ENCODE measurements at regions not wholly inside any gene's neighbourhood (a gene's known extent, or its start where the extent isn't known, plus 50 kb on each side); places are given as distances from the start of the nearest gene placed in this dataset.

DNA sequence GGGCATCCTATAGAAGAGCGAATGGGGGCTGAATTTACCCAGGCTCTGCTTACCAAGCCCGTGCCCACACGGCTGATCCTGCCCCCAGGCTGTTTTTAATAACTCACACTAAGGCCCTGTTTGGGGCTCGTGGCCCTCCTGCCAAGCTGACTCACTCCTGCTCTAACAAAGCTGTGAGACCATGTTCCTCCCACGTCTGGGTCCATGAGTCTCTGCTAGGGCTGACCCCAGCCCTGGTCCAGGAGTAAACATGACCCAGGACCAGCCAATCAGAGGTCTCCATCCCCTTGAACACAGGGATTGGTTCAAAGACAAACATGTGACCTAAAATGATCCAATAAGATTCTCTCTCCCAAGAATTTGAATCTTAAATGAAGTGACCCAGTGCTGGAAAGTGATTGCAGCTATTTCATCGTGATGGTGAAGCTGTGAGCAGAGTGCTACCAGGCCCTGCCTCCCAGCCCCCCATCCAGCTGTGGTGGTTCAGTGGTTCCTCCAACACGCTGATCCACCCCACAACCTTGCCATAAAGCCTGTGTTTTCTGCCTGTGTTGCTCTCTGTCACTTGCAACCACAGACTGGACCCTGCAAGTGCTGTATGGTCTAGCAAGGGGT, 57.2 kb downstream of the C16orf82 start:
- POLR2A ChIA-PET: interaction anchor here (0.6 kb wide), 1 partner anchor 14 kb away, joined by 4 read pairs; no protein-coding TSS in a partner anchor
- Mint-ChIP-seq H3K27me3 (peaks cover 6% of the 10 kb centered on the region), H3K4me3 (no peak overlapping the region), H3K27ac (no peak overlapping the region), H3K4me1 (no peaks in the 10 kb centered on the region), H3K36me3 (no peaks in the 10 kb centered on the region), H3K9me3 (peaks cover 13% of the 10 kb centered on the region)
- no peak for ATAC-seq (ENCODE audit: low read depth)
- DNase-seq: no peak

DNA sequence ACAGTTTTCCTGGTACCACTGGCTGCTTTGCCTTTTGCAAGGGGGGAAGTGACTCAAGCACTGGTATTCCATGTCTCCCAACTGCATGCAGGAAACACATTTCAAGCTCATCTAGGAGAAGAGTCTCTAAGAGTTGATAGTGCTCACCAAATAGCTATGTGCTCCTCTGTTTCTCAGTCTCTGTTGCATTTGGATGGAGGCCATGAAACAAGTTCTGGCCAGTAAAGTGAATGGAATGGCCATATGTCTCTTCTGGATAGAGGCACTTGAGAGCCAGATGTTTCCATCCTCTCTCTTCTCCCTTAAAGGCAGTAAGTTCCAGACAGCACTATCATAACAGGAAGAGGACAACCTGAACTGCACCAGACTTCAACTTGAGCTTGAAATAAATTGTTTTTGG, 60.6 kb downstream of the C16orf82 start:
- ATAC-seq (ENCODE audit: low read depth) (no peak), DNase-seq (no peak)
- no peaks in the 10 kb centered on the region for H3K4me1 Mint-ChIP-seq
- POLR2A ChIA-PET: no interaction called here
- peaks cover 14% of the 10 kb centered on the region for H3K9me3 Mint-ChIP-seq
- no peak overlapping the region for H3K27ac Mint-ChIP-seq
- no peak overlapping the region for H3K4me3 Mint-ChIP-seq
- no peaks in the 10 kb centered on the region for H3K36me3 Mint-ChIP-seq
- peaks cover 6% of the 10 kb centered on the region for H3K27me3 Mint-ChIP-seq

DNA sequence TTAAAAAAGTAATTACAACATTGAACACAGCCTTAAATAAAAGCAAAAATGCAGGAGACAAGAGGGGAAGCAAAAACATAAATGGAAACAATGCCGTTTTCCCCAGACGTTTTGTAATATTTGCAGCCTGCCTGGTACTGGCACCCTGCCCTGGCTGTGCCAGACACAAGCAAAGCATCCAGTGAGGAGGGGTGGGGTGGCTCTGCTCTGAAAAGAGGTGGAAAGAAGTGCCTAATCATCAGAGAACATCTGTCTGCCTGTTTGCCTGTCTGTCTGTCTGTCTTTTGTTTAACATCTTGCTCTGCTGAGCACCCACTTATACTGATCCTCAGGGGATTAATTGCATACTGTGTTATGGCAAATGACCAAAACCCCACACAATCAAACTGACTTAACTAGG, 62.7 kb downstream of the C16orf82 start:
- no peaks in the 10 kb centered on the region for H3K36me3 Mint-ChIP-seq
- no peak overlapping the region for H3K4me3 Mint-ChIP-seq
- no peak overlapping the region for H3K27ac Mint-ChIP-seq
- peaks cover 6% of the 10 kb centered on the region for H3K27me3 Mint-ChIP-seq
- POLR2A ChIA-PET: no interaction called here
- no peak for ATAC-seq (ENCODE audit: low read depth)
- no peak for DNase-seq
- peaks cover 14% of the 10 kb centered on the region for H3K9me3 Mint-ChIP-seq
- no peaks in the 10 kb centered on the region for H3K4me1 Mint-ChIP-seq

DNA sequence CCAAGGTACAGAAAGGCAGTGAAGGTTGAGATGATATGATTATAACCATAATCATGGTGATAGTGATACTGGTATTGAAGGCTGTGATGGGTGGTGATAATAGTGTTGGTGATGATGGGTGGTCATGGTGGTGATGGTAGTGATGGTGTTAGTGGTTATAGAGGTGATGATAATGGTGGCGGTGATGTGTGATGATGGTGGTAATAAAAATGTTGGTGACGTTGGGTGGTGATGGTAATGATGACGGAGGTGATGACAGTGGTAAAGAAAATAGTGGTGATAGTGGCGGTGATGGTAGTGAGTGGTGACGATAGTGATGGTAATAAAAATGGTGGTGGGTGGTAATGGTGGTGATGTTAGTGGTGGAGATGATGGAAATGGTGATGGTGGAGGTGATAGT, 65.1 kb upstream of the KDM8 start:
- DNase-seq: no peak
- Mint-ChIP-seq H3K4me3 (peak overlapping the region; percentile 33), H3K27ac (peak overlapping the region; percentile 76), H3K36me3 (peaks cover 4% of the 10 kb centered on the region), H3K4me1 (peaks cover 4% of the 10 kb centered on the region), H3K27me3 (peaks cover 10% of the 10 kb centered on the region), H3K9me3 (peaks cover 12% of the 10 kb centered on the region)
- ATAC-seq (ENCODE audit: low read depth): no peak
- POLR2A ChIA-PET: no interaction called here

DNA sequence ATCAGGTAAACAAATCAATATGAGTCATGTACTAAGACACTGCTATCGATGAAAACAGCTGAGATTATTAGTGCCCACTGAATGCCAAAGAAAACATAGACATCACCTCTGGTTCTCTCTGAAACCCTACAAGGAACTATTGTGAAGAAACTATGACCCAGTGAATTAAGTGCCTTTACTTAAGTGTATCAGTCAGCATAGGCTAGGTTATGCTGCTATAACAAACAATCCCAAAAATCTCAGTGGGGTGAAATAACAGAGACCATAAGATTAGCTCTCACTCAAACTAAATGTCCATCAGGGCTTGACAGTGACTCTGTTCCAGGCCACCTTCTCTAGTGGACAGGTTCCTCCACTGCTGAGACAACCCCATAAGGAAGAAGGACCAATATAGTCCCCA, 57.7 kb upstream of the KDM8 start:
- no peaks in the 10 kb centered on the region for H3K36me3 Mint-ChIP-seq
- ATAC-seq (ENCODE audit: low read depth) (no peak), DNase-seq (no peak)
- H3K4me3 Mint-ChIP-seq: no peak overlapping the region
- H3K27ac Mint-ChIP-seq: no peak overlapping the region
- peaks cover 15% of the 10 kb centered on the region for H3K9me3 Mint-ChIP-seq
- POLR2A ChIA-PET: no interaction called here
- H3K4me1 Mint-ChIP-seq: no peaks in the 10 kb centered on the region
- H3K27me3 Mint-ChIP-seq: peaks cover 10% of the 10 kb centered on the region

DNA sequence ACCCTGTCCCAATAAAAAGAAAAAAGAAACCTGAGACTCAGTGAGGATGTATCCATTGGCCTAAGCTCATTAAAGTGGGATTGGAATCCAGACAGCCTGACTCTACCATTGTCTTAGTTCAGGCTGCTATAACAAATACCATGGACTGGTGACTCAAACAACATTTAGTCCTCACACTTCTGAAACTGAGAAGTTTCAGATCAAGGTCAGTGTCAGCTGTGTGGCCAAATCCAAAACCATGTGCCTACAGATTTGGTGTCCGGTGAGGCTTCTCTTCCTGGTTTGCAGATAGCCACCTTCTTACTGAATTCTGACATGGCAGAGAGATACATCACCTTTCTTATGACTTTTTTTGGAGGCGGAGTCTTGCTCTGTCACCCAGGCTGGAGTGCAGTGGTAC, 53.3 kb upstream of the KDM8 start:
- Mint-ChIP-seq H3K36me3 (no peaks in the 10 kb centered on the region), H3K4me1 (peaks cover 2% of the 10 kb centered on the region), H3K4me3 (no peak overlapping the region), H3K27me3 (peaks cover 3% of the 10 kb centered on the region), H3K27ac (no peak overlapping the region), H3K9me3 (peaks cover 15% of the 10 kb centered on the region)
- POLR2A ChIA-PET: no interaction called here
- ATAC-seq (ENCODE audit: low read depth) (no peak), DNase-seq (no peak)

DNA sequence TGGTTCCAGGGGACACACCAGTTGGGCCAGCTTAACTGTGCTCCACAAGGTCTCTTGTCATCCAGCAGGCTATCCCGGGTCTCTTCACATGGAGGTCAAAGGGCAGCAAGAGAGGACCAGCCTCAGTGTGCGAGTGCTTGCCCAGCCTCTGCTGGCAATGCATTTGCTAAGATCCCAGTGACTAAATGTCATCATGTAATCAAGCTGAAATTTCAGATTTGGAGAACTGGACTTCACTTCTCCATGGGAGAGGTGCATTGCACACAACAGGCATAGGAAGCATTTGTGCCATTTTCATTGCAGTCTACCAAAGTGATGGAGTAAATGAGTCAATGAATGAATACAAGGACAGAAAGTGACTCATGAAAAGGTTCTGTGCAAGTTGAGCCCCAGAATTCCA, 51.2 kb upstream of the KDM8 start:
- POLR2A ChIA-PET: no interaction called here
- Mint-ChIP-seq H3K36me3 (no peaks in the 10 kb centered on the region), H3K4me3 (no peak overlapping the region), H3K27ac (no peak overlapping the region), H3K4me1 (peaks cover 7% of the 10 kb centered on the region), H3K9me3 (peaks cover 4% of the 10 kb centered on the region), H3K27me3 (no peaks in the 10 kb centered on the region)
- no peak for ATAC-seq (ENCODE audit: low read depth)
- no peak for DNase-seq

DNA sequence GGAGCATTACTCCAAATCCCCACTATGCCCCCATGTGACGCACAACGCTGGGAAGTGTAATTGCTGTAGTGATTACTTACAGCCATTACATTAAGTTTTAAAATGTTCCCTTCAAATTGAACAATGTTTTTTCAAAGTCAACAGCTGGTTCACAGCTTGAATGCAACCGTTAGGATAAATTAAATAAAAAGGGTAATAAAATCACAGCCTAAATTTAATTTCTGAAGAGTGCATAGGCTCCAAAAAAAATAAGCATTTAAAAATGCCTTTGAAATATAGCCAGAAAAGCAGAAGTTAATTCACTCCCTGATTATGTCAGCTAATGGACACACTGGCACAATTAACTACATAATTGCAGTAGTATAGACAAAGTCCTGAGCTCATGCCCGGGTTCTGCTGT, 50.5 kb upstream of the KDM8 start:
- ATAC-seq (ENCODE audit: low read depth): no peak
- POLR2A ChIA-PET: no interaction called here
- H3K4me1 Mint-ChIP-seq: peaks cover 7% of the 10 kb centered on the region

More for the DNA sequence above, 50.5 kb upstream of the KDM8 start:
- Mint-ChIP-seq H3K27me3 (no peaks in the 10 kb centered on the region), H3K27ac (no peak overlapping the region), H3K4me3 (no peak overlapping the region), H3K36me3 (no peaks in the 10 kb centered on the region), H3K9me3 (peaks cover 2% of the 10 kb centered on the region)
- no peak for DNase-seq
